Iris pigment epithelial cell (primary cell): ENCODE measurements at regions not wholly inside any gene's neighbourhood (a gene's known extent, or its start where the extent isn't known, plus 50 kb on each side); places are given as distances from the start of the nearest gene placed in this dataset.
"Not testable (repeated sequence)": the region's sequence is repeated elsewhere in the genome, so short reads cannot be mapped to it uniquely, and the experiment has no call there.

Experiments
- DNase-seq: peaks from one replicate; pipeline ENCODE4 v3.0.0-alpha.2; 2011; ENCODE audit warnings: low read depth

GRCh38 chr4:29304595-29304994 is 1415.6 kb upstream of the PCDH7 start:
- DNase-seq, result peak; percentile 81

- DNase-seq, result no peak
These were observed 1412.9 kb upstream of the PCDH7 start for GRCh38 chr4:29307256-29307655.

- DNase-seq, result no peak
These were observed 1412.4 kb upstream of the PCDH7 start for GRCh38 chr4:29307755-29308154.

GRCh38 chr4:29309050-29309449 is 1411.1 kb upstream of the PCDH7 start:
- peak; percentile 76 for DNase-seq

GRCh38 chr4:29310252-29310651 is 1409.9 kb upstream of the PCDH7 start:
- peak; percentile 20 for DNase-seq

GRCh38 chr4:29311247-29311646 is 1408.9 kb upstream of the PCDH7 start:
- peak; percentile 66 for DNase-seq

GRCh38 chr4:29319663-29320340 is 1400.4 kb upstream of the PCDH7 start:
- DNase-seq, result no peak

- no peak for DNase-seq
These were observed 1399.1 kb upstream of the PCDH7 start for GRCh38 chr4:29320947-29321620.

GRCh38 chr4:29326004-29326403 is 1394.2 kb upstream of the PCDH7 start:
- DNase-seq, result no peak

- DNase-seq, result no peak
These were observed 1393.4 kb upstream of the PCDH7 start for GRCh38 chr4:29326816-29327215.

GRCh38 chr4:29336861-29337260 is 1383.3 kb upstream of the PCDH7 start:
- no peak for DNase-seq

GRCh38 chr4:29372971-29373370 is 1347.2 kb upstream of the PCDH7 start:
- no peak for DNase-seq

- no peak for DNase-seq
These were observed 1344.5 kb upstream of the PCDH7 start for GRCh38 chr4:29375716-29376115.

- not testable (repeated sequence) for DNase-seq
These were observed 1341.9 kb upstream of the PCDH7 start for GRCh38 chr4:29378237-29378636.

- DNase-seq, result no peak
These were observed 1329.2 kb upstream of the PCDH7 start for GRCh38 chr4:29390921-29391320.

GRCh38 chr4:29405116-29405515 is 1315.1 kb upstream of the PCDH7 start:
- DNase-seq, result peak; percentile 16

- no peak for DNase-seq
These were observed 1304.4 kb upstream of the PCDH7 start for GRCh38 chr4:29415771-29416170.

- DNase-seq, result peak; percentile 92
These were observed 1296.1 kb upstream of the PCDH7 start for GRCh38 chr4:29423836-29424721.

- DNase-seq, result no peak
These were observed 1266.8 kb upstream of the PCDH7 start for GRCh38 chr4:29453303-29453820.

GRCh38 chr4:29459926-29460325 is 1260.2 kb upstream of the PCDH7 start:
- DNase-seq, result peak; percentile 24

GRCh38 chr4:29467044-29467717 is 1253.0 kb upstream of the PCDH7 start:
- peak; percentile 15 for DNase-seq
